Prostate gland (tissue), 2 donors: ENCODE measurements at regions not wholly inside any gene's neighbourhood (a gene's known extent, or its start where the extent isn't known, plus 50 kb on each side); places are given as distances from the start of the nearest gene placed in this dataset.

Experiments used
- CTCF ChIP-seq, 4 experiments: fragments of 200-600 bp in 2 of 4; fragments of 450-650 bp in 2 of 4; sonication (generic) in 2 of 4; IDR thresholded peaks; 1 replicate in 3 of 4; 2 replicates in 1 of 4; pipeline ENCODE4 v1.5.1; 2016 to 2019; ENCODE audit warnings: antibody characterized with exemption in 4 of 4, mild to moderate bottlenecking in 2 of 4, moderate library complexity in 2 of 4
- POLR2A ChIP-seq: fragments of 450-650 bp; IDR thresholded peaks from one replicate; pipeline ENCODE4 v1.6.1; 2016; ENCODE audit warnings: antibody characterized with exemption, mild to moderate bottlenecking

GRCh38 chr1:193960040-193960439 lies 773.6 kb upstream of the B3GALT2 start:
- TF ChIP-seq POLR2A = no peak
- TF ChIP-seq CTCF (IDR thresholded peaks at IDR 0.05) = no peak
